GM13977 (cell line): ENCODE measurements at regions not wholly inside any gene's neighbourhood (a gene's known extent, or its start where the extent isn't known, plus 50 kb on each side); places are given as distances from the start of the nearest gene placed in this dataset.
"Not testable (repeated sequence)": the region's sequence is repeated elsewhere in the genome, so short reads cannot be mapped to it uniquely, and the experiment has no call there.

ENCODE experiments used
- DNase-seq: peaks from one replicate; pipeline ENCODE4 v3.0.0; 2012; ENCODE audit warnings: low spot score
- CTCF ChIP-seq: IDR thresholded peaks from 2 replicates; pipeline ENCODE4 v1.5.1; 2012; ENCODE audit warnings: mild to moderate bottlenecking, control low read depth; ENCODE audit not compliant: insufficient read depth; ENCODE audit errors: extremely low read depth, missing control alignments
- in situ Hi-C: fragments of 300-500 bp; cut with MboI; formaldehyde crosslinking; loops from one replicate; pipeline ENCODE4 v1.12.0; 2022; ENCODE audit warnings: low sequenced_read_pairs, low pct_unique_long_range_greater_than_20kb, mixed read lengths, inconsistent platforms; ENCODE audit not compliant: unreplicated experiment

GRCh38 chr4:66482186-66482585, 811.9 kb upstream of the EPHA5 start:
- in situ Hi-C loops = no loop called here
- no peak for TF ChIP-seq CTCF
- no peak for DNase-seq

DNA sequence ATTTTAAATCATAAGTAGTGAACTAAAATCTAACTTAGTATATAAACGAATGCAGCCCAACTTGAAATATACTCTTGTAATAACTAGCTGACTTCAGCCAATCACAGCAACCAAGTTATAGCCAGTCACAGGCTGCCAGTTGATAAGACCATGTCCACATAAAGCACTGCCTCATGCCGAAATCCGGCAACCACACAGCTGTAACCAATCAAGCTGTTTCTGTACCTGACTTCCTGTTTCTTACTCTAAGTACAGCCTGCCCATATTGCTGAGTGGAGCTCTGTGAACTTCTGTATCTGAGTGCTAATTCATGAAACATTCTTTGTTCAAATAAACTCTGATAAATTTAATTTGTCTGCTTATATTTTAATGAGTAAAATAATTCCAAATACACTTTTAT, 805.3 kb upstream of the EPHA5 start:
- no peak for TF ChIP-seq CTCF
- in situ Hi-C loops = no loop called here
- no peak for DNase-seq

DNA sequence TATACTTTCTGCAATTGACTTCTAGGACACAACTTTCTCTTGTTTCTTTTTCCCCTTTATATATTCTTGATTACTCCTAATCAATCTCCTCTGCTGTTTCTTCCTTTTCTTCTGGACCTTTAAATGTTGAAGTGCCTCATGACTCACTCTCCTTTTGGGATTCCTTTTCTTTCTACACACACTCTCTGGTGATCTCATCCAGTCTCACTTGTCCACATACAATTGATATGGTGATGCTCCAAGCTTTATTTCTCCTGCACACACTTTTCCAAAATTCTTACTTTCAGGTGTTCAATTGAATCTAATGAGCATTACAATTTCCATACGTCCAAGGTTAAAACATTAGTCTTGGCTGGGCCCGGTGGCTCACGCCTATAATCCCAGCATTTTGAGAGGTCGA, 794.8 kb upstream of the EPHA5 start:
- DNase-seq = no peak
- TF ChIP-seq CTCF = no peak
- in situ Hi-C loops = no loop called here

- in situ Hi-C loops, DNase-seq: not testable (repeated sequence)
Observed at GRCh38 chr4:66462890-66463289, 792.6 kb upstream of the EPHA5 start.

GRCh38 chr4:66451741-66452140, 781.5 kb upstream of the EPHA5 start:
- in situ Hi-C loops = no loop called here
- no peak for TF ChIP-seq CTCF

GRCh38 chr4:66443008-66443407, 772.7 kb upstream of the EPHA5 start:
- no peak for DNase-seq
- in situ Hi-C loops = no loop called here
- TF ChIP-seq CTCF = no peak

More at GRCh38 chr4:66451741-66452140, 781.5 kb upstream of the EPHA5 start:
- no peak for DNase-seq

GRCh38 chr4:66439508-66439907, 769.2 kb upstream of the EPHA5 start:
- DNase-seq = no peak
- in situ Hi-C loops = no loop called here
- TF ChIP-seq CTCF = no peak
